PC-3 (cell line): ENCODE measurements at regions not wholly inside any gene's neighbourhood (a gene's known extent, or its start where the extent isn't known, plus 50 kb on each side); places are given as distances from the start of the nearest gene placed in this dataset.

Experiments used
- EZH2phosphoT487 ChIP-seq: fragments of 300-600 bp; sonication (generic); IDR thresholded peaks from 2 replicates; pipeline ENCODE4 v1.6.1; 2018; ENCODE audit warnings: mild to moderate bottlenecking, antibody characterized with exemption, low read length, borderline replicate concordance
- TF ChIP-seq, protein P1 (sequence below): fragments of 300-600 bp; sonication (generic); conservative IDR thresholded peaks from 2 replicates; pipeline ENCODE4 v1.5.1; 2017; ENCODE audit warnings: antibody characterized with exemption, low read depth, mild to moderate bottlenecking, low read length

DNA sequence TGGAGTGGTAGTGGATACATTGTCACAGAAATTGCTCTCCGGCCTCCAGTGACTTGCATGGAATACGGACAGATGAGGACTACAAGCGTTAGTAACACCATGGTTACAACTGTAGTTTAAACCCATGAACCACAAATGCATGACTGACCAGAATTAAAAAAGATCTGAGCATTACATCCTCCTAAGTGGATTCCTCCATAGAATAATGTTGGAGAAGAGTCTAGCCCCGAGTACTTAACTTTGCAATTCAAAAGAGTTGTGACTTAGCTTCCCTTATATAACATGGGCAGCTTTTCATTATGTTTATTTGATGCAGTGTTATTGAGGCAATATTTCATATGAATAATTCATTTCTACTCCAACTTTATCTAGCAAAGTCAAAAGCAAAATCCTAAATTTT, 457.2 kb upstream of the TMPO start:
- TF ChIP-seq, protein P1, sequence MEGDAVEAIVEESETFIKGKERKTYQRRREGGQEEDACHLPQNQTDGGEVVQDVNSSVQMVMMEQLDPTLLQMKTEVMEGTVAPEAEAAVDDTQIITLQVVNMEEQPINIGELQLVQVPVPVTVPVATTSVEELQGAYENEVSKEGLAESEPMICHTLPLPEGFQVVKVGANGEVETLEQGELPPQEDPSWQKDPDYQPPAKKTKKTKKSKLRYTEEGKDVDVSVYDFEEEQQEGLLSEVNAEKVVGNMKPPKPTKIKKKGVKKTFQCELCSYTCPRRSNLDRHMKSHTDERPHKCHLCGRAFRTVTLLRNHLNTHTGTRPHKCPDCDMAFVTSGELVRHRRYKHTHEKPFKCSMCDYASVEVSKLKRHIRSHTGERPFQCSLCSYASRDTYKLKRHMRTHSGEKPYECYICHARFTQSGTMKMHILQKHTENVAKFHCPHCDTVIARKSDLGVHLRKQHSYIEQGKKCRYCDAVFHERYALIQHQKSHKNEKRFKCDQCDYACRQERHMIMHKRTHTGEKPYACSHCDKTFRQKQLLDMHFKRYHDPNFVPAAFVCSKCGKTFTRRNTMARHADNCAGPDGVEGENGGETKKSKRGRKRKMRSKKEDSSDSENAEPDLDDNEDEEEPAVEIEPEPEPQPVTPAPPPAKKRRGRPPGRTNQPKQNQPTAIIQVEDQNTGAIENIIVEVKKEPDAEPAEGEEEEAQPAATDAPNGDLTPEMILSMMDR: no peak
- no peak for TF ChIP-seq EZH2phosphoT487
